ENCODE measurements at regions not wholly inside any gene's neighbourhood (a gene's known extent, or its start where the extent isn't known, plus 50 kb on each side); places are given as distances from the start of the nearest gene placed in this dataset.
"Not testable (repeated sequence)": the region's sequence is repeated elsewhere in the genome, so short reads cannot be mapped to it uniquely, and the experiment has no call there.

- not testable (repeated sequence) for H3K36me3 Mint-ChIP-seq (ENCODE audit: low read depth); H3K4me3 Mint-ChIP-seq; ATAC-seq; H3K27ac Mint-ChIP-seq; H3K4me1 Mint-ChIP-seq; H3K9me3 ChIP-seq (ENCODE audit: control insufficient read depth, low read length, poor library complexity, severe bottlenecking); H3K27me3 Mint-ChIP-seq; DNase-seq
Observed at GRCh38 chr9:66785603-66786002, 114.9 kb upstream of the ZNF658 start.

DNA sequence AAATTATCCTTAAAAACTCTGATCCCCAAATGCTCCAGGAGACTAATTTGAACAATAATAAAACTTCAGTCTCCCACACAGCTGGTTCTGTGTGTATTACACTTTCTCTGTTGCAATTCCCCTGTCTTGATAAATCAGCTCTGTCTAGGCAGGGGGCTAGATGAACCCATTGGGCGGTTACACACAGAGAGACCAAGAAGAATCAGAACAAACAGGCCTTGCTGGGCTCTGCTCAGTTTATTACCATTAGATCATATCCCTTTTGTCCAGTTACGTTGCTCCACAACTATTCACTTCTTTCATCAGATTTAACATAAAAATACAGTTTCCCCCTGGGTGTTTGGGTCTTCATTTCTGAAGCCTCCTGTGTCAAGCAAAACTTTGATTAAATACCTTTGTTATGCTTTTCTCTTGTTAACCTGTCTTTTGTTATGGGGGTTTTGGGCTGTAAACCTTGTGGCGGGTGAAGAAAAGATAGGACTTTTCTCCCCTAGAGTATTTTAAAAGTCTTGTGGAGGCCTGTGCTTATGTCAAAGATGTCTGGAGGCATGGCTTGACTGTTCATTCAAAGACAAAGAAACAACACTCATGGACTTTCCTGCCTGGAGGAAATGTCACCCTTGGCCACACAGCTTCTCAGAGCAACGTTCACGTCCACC, 109.3 kb upstream of the ZNF658 start:
- not testable (repeated sequence) for ATAC-seq; H3K27ac Mint-ChIP-seq; H3K4me3 Mint-ChIP-seq; DNase-seq; H3K36me3 Mint-ChIP-seq (ENCODE audit: low read depth); H3K9me3 ChIP-seq (ENCODE audit: control insufficient read depth, low read length, poor library complexity, severe bottlenecking); H3K27me3 Mint-ChIP-seq; H3K4me1 Mint-ChIP-seq

- H3K4me1 Mint-ChIP-seq; H3K9me3 ChIP-seq (ENCODE audit: control insufficient read depth, low read length, poor library complexity, severe bottlenecking); H3K36me3 Mint-ChIP-seq (ENCODE audit: low read depth); DNase-seq; H3K4me3 Mint-ChIP-seq; ATAC-seq; H3K27me3 Mint-ChIP-seq; H3K27ac Mint-ChIP-seq: not testable (repeated sequence)
Observed at GRCh38 chr9:66794769-66795168, 105.8 kb upstream of the ZNF658 start.

- H3K4me1 Mint-ChIP-seq; H3K36me3 Mint-ChIP-seq (ENCODE audit: low read depth); H3K27ac Mint-ChIP-seq; DNase-seq; H3K4me3 Mint-ChIP-seq; H3K27me3 Mint-ChIP-seq; H3K9me3 ChIP-seq (ENCODE audit: control insufficient read depth, low read length, poor library complexity, severe bottlenecking); ATAC-seq: not testable (repeated sequence)
Observed at GRCh38 chr9:66795723-66796503, 104.6 kb upstream of the ZNF658 start.

GRCh38 chr9:66797905-66798616, 102.5 kb upstream of the ZNF658 start:
- H3K36me3 Mint-ChIP-seq (ENCODE audit: low read depth); H3K4me1 Mint-ChIP-seq: not testable (repeated sequence)

GRCh38 chr9:66803619-66804018, 96.9 kb upstream of the ZNF658 start:
- not testable (repeated sequence) for ATAC-seq; DNase-seq; H3K4me1 Mint-ChIP-seq; H3K9me3 ChIP-seq (ENCODE audit: control insufficient read depth, low read length, poor library complexity, severe bottlenecking); H3K27ac Mint-ChIP-seq; H3K4me3 Mint-ChIP-seq; H3K36me3 Mint-ChIP-seq (ENCODE audit: low read depth); H3K27me3 Mint-ChIP-seq

More at GRCh38 chr9:66797905-66798616, 102.5 kb upstream of the ZNF658 start:
- not testable (repeated sequence) for H3K27me3 Mint-ChIP-seq; H3K9me3 ChIP-seq (ENCODE audit: control insufficient read depth, low read length, poor library complexity, severe bottlenecking); ATAC-seq; H3K27ac Mint-ChIP-seq; H3K4me3 Mint-ChIP-seq; DNase-seq

GRCh38 chr9:66810247-66810646, 90.3 kb upstream of the ZNF658 start:
- H3K27me3 Mint-ChIP-seq; H3K27ac Mint-ChIP-seq; H3K9me3 ChIP-seq (ENCODE audit: control insufficient read depth, low read length, poor library complexity, severe bottlenecking); H3K4me3 Mint-ChIP-seq; DNase-seq; H3K4me1 Mint-ChIP-seq; ATAC-seq; H3K36me3 Mint-ChIP-seq (ENCODE audit: low read depth): not testable (repeated sequence)

- H3K27me3 Mint-ChIP-seq; H3K9me3 ChIP-seq (ENCODE audit: control insufficient read depth, low read length, poor library complexity, severe bottlenecking); H3K27ac Mint-ChIP-seq; H3K4me1 Mint-ChIP-seq; H3K4me3 Mint-ChIP-seq; ATAC-seq; H3K36me3 Mint-ChIP-seq (ENCODE audit: low read depth); DNase-seq: not testable (repeated sequence)
Observed at GRCh38 chr9:66812367-66812766, 88.2 kb upstream of the ZNF658 start.

GRCh38 chr9:66812967-66813366, 87.6 kb upstream of the ZNF658 start:
- not testable (repeated sequence) for DNase-seq; H3K36me3 Mint-ChIP-seq (ENCODE audit: low read depth); H3K4me1 Mint-ChIP-seq; H3K9me3 ChIP-seq (ENCODE audit: control insufficient read depth, low read length, poor library complexity, severe bottlenecking); H3K27me3 Mint-ChIP-seq; H3K27ac Mint-ChIP-seq; ATAC-seq; H3K4me3 Mint-ChIP-seq

GRCh38 chr9:66814038-66814437, 86.5 kb upstream of the ZNF658 start:
- not testable (repeated sequence) for H3K36me3 Mint-ChIP-seq (ENCODE audit: low read depth); H3K27me3 Mint-ChIP-seq; H3K9me3 ChIP-seq (ENCODE audit: control insufficient read depth, low read length, poor library complexity, severe bottlenecking); DNase-seq; H3K4me1 Mint-ChIP-seq; ATAC-seq; H3K27ac Mint-ChIP-seq; H3K4me3 Mint-ChIP-seq

DNA sequence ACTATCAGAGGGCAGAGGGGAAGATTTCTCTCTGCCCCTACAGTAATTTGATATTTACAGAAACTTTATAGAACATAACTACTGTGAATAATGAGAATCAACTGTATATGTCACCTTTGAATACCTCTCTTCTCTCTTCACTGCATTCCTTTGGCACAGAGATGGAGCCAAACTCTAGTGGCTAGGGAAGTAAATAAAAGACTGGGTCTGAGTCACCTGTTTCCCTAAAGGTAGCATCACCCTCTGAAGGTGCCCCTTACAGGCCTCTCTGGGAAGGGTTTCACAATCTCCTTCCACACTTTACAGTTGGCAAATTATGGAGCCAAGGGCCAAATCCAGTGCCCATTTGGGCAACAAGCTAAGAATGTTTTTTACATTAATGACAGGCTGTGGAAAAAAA, 81.0 kb upstream of the ZNF658 start:
- ATAC-seq = peak; percentile 30
- not testable (repeated sequence) for H3K27me3 Mint-ChIP-seq; H3K9me3 ChIP-seq (ENCODE audit: control insufficient read depth, low read length, poor library complexity, severe bottlenecking); DNase-seq; H3K4me3 Mint-ChIP-seq; H3K4me1 Mint-ChIP-seq; H3K36me3 Mint-ChIP-seq (ENCODE audit: low read depth); H3K27ac Mint-ChIP-seq

- H3K4me1 Mint-ChIP-seq; H3K4me3 Mint-ChIP-seq; H3K36me3 Mint-ChIP-seq (ENCODE audit: low read depth); DNase-seq; H3K27ac Mint-ChIP-seq; H3K9me3 ChIP-seq (ENCODE audit: control insufficient read depth, low read length, poor library complexity, severe bottlenecking); H3K27me3 Mint-ChIP-seq: not testable (repeated sequence)
- peak; percentile 79 for ATAC-seq
Observed at GRCh38 chr9:66820014-66820660, 80.4 kb upstream of the ZNF658 start.

DNA sequence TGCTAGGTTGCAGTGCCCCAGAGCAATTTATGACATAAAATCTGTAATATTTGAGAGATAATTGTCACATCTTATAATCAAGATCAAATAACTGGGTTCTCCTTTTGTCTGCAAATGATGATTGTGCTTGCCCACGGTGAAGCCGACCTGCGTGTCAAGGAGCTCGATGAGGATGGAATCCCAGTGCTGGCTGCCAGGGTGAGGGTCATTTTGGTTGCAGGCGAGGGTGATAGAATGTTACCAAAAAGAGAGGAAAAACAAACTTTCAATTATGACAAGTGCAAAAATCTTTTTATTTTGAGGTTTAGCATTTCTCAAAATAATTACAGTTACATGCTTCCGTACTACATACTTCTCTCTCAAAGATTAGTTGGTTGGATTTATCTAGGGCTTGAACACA, 76.4 kb upstream of the ZNF658 start:
- H3K4me3 Mint-ChIP-seq; DNase-seq; H3K4me1 Mint-ChIP-seq; H3K9me3 ChIP-seq (ENCODE audit: control insufficient read depth, low read length, poor library complexity, severe bottlenecking); ATAC-seq; H3K27ac Mint-ChIP-seq; H3K36me3 Mint-ChIP-seq (ENCODE audit: low read depth); H3K27me3 Mint-ChIP-seq: not testable (repeated sequence)

Measured in T-helper 17 cell (primary cell).